DMS 273 (cell line): ENCODE measurements at regions not wholly inside any gene's neighbourhood (a gene's known extent, or its start where the extent isn't known, plus 50 kb on each side); places are given as distances from the start of the nearest gene placed in this dataset.

Experiments used
- DNase-seq: peaks from one replicate; lab custom pipeline; 2025; ENCODE audit not compliant: unreplicated experiment; lab: John Stamatoyannopoulos, UW

DNA sequence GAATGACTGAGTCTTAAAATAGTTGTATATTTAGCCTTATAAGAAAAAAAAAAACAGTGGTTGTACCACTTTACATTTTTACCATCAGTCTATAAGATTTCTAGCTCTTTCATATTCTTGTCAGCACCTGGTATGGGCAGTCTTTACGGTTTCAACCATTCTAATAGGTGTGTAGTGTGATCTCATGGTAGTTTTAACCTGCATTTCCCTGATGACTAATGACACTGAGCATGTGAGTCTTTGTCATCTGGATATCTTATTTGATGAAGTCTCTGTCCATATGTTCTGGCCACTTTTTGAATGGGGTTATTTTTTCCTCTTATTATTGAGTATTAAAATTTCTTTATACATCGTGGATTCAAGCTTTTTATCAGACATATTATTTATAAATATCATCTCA, 365.3 kb upstream of the IGFBP3 start:
- no peak for DNase-seq

- DNase-seq: no peak
These were observed 364.8 kb upstream of the IGFBP3 start for GRCh38 chr7:46285878-46286277.

DNA sequence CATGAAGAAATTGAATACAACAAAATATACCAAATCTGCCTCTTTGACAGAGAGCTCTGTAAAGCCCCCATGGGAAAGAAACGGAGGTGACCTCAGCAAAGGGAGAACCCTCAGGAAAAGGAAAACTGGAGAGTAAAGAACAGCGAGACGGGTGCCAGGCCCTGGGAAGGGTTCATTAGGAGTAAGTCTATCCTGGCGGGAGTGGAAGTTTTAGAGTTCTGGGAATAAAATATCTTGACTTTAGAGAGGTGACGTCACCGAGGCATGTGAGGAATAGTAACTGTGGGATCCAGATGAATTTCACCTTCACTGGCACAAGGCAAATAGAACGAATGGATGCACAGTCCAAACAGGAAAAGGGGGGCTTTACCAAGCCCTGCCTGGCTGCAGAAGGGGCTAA, 362.8 kb upstream of the IGFBP3 start:
- DNase-seq: no peak

GRCh38 chr7:46282155-46282554, 361.1 kb upstream of the IGFBP3 start:
- DNase-seq: no peak

DNA sequence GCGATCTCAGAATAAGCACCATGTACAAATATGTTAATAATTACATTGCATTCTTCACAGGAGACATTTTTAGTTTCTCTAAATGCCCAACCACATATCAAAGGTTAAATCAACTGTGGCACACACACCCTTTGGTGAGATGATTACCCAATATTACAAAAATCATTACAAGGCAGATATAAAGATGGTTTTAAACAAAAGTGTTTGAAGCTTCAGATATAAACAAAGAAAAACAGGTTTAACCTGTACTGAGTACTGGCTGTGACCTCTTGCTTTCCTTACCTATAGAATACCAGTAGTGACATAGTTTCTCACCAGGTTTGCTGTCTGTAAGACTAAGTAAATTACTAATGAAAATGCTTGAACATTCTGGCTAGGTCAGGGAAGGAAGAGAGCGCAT, 360.0 kb upstream of the IGFBP3 start:
- no peak for DNase-seq

DNA sequence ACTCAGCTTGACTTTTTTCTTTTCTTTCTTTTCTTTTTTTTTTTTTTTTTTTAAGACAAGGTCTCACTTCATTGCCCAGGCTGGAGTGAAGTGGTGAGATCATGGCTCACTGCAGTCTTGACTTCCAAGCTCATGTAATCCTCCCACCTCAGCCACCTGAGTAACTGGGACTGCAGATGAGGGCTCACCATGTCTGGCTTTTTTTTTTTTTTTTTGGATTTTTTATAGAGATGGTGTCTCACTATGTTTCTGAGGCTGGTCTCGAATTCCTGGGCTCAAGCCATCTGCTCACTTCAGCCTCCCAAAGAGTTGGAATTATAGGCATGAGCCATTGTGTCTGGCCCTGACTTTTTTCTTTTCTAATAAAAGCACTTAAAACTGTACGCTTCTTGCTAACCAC, 358.2 kb upstream of the IGFBP3 start:
- no peak for DNase-seq

DNA sequence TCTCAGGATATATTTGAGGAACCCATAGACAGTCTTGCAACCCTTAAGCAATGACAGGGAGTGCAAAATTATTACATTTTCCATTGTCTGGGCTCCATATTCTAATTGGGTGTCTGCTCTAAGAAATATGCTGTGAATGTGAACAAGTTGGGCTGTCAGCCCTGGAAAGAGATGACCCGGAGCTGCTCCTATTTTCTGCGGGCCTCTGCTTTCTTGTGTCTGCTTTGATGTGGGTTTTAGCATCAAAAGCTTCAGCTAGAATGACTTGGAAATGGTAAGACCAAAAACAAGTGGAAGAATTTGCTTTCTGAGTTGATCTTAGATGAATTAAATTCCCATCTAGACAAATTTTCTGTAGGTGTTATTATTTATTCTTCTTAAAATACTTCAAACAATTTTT, 343.6 kb upstream of the IGFBP3 start:
- DNase-seq: no peak

DNA sequence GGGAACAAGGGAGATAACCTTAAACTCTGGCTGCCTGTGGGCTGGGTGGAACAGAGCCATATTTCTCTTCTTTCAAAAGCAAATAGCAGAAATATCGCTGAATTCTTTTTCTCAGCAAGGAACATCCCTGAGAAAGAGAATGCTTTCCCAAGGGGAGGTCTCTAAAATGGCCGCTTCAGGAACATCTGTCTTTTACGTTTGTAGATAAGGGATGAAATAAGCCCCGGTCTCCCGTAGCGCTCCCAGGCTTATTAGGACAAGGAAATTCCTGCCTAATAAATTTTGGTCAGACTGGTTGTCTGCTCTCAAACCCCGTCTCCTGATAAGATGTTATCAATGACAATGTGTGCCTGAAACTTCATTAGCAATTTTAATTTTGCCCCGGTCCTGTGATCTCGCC, 340.6 kb upstream of the IGFBP3 start:
- DNase-seq: peak; percentile 24

DNA sequence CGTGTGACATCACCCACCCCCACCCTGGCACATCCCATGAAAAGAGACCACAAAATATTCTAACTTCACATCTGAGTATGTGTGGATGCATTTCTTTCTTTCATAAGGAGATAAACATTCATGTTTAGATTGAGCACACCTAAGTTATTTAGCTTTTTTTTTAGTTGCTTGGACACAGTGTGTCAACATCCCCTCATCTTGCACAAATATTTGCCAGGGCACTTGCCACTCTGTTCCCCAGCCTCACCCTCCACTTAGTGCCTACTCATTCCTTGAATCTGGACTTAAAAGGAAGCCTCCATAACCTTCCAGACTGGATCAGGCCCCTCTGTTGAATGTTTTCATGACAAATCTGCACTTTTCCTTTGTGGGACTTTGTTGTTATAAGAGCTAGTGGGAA, 338.9 kb upstream of the IGFBP3 start:
- DNase-seq: no peak

DNA sequence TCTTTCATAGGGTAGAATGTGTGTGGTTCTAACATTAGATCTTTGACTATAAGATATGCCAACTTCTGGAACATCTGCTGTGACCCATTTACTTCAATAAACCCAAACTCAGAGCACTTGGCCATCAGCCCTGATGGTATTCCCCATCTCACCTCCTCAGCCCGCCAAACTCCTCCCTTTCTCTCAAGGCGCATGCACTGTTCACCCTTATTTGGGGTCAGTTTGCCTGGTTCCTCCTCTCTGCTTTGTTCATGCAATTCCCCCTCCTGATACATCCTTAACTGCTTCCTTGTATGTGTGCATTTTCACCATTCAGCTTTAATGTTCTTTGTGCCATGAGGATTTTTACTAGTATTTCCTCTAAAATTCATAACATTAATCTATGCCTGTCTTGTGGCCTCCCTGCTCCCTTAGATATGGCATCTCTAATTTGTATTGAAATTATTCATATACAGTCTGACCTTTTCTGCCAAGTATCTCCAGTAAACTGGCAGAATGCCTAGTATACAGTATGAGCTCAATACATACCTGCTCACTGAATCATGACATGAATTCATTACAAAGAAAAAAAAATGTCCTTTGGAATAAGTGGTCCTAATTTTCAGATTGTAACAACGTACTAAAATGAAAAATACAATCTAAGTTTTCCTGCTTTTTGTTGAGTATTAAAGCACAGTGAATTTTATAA, 336.8 kb upstream of the IGFBP3 start:
- peak; percentile 65 for DNase-seq

- DNase-seq: peak; percentile 30
These were observed 336.0 kb upstream of the IGFBP3 start for GRCh38 chr7:46256870-46257661.

- no peak for DNase-seq
These were observed 332.4 kb upstream of the IGFBP3 start for GRCh38 chr7:46253520-46253919.

DNA sequence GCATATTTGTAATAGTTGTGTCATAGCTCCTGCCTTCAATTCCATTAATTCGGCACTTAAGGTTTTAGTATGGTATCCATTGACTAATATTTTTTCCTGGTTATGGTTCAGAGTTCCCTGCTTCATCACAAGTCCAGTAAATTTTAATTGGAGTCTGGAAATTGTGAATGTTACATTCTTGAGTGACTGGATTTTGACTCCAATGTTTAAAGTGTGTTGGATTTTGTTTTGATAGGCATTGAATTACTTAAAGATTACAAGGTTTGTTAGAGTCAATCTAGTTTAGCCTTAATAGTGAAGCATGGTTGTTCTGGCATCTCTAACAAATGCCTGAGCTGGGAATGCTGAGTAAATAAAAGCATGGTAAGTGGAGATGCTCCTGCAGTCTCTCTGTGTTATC, 326.6 kb upstream of the IGFBP3 start:
- no peak for DNase-seq

GRCh38 chr7:46245586-46246111, 324.6 kb upstream of the IGFBP3 start:
- DNase-seq: no peak

DNA sequence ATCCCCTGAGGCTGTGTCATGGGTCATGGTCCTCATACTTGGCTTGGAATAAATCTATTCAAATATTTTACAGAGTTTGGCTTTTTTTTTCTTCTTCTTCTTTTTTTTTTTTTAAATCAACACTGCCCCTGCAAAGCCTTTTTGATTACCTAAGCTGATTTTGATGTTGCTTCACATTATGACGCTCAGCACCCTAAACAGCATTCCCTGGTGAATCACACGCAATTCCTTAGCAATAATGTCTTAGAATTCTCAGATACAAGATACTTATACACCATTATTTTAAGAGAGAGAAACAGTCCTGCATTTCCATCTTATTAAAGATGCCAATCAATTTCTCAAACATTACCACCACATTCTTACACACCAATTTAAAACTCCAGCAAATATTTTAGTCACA, 323.7 kb upstream of the IGFBP3 start:
- DNase-seq: no peak

- DNase-seq: no peak
These were observed 322.3 kb upstream of the IGFBP3 start for GRCh38 chr7:46243406-46243805.

DNA sequence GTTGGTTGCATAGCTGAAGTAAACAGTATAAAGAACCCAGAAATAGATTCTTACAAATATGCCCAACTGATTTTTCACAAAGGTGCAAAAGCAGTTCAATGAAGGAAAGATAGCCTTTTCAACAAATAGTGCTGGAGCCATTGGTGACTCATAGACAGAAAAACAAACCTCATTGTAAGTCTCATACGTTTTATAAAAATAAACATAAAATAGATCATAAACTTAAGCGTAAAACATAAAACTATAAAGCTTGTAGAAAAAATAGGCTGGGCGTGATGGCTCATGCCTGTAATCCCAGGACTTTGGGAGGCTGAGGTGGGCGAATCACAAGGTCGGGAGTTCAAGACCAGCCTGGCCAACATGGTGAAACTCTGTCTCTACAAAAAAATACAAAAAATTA, 318.8 kb upstream of the IGFBP3 start:
- DNase-seq: no peak

- DNase-seq: no peak
These were observed 316.4 kb upstream of the IGFBP3 start for GRCh38 chr7:46237466-46237865.

GRCh38 chr7:46233585-46234329, 312.7 kb upstream of the IGFBP3 start:
- DNase-seq: no peak

DNA sequence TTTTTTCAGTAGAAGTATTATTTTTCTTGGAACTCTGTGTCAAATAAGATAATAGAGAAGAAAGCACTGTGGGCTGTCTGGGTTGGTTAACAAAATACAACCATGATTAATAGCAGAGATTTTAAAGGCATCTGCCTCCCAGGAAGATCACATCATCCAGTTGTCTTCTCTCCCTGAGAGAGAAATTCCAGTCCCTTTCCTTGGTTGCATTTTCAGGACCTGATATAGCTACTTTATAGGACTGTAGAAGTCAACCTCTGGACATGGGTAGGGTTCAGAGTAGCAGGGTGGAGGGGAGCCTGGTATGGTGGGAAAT, 309.9 kb upstream of the IGFBP3 start:
- DNase-seq: no peak

- no peak for DNase-seq
These were observed 309.4 kb upstream of the IGFBP3 start for GRCh38 chr7:46230298-46230989.
